ENCODE measurements at regions not wholly inside any gene's neighbourhood (a gene's known extent, or its start where the extent isn't known, plus 50 kb on each side); places are given as distances from the start of the nearest gene placed in this dataset.

GRCh38 chr14:29425705-29426482, 501.8 kb downstream of the PRKD1 start:
- TF ChIP-seq ISL1 (CRISPR knock-in tag; IDR thresholded peaks at IDR 0.05) (no peak), ZFP30 (CRISPR knock-in tag; IDR thresholded peaks at IDR 0.05) (no peak), ARNTL (CRISPR knock-in tag; IDR thresholded peaks at IDR 0.05; ENCODE audit: borderline replicate concordance, low read depth) (no peak), GLIS3 (CRISPR knock-in tag; IDR thresholded peaks at IDR 0.05) (no peak), TSHZ2 (CRISPR knock-in tag; IDR thresholded peaks at IDR 0.05) (no peak), TOX (CRISPR knock-in tag; IDR thresholded peaks at IDR 0.05; ENCODE audit: borderline replicate concordance) (no peak), PATZ1 (CRISPR knock-in tag; IDR thresholded peaks at IDR 0.05; ENCODE audit: borderline replicate concordance) (no peak), ZNF70 (CRISPR knock-in tag; IDR thresholded peaks at IDR 0.05) (no peak), PPARA (CRISPR knock-in tag; IDR thresholded peaks at IDR 0.05; ENCODE audit: borderline replicate concordance) (no peak)
- TF ChIP-seq, protein P1, sequence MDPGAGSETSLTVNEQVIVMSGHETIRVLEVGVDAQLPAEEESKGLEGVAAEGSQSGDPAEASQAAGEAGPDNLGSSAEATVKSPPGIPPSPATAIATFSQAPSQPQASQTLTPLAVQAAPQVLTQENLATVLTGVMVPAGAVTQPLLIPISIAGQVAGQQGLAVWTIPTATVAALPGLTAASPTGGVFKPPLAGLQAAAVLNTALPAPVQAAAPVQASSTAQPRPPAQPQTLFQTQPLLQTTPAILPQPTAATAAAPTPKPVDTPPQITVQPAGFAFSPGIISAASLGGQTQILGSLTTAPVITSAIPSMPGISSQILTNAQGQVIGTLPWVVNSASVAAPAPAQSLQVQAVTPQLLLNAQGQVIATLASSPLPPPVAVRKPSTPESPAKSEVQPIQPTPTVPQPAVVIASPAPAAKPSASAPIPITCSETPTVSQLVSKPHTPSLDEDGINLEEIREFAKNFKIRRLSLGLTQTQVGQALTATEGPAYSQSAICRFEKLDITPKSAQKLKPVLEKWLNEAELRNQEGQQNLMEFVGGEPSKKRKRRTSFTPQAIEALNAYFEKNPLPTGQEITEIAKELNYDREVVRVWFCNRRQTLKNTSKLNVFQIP (CRISPR knock-in tag; IDR thresholded peaks at IDR 0.05; ENCODE audit: borderline replicate concordance, low read depth), result no peak
- TF ChIP-seq, protein P2, sequence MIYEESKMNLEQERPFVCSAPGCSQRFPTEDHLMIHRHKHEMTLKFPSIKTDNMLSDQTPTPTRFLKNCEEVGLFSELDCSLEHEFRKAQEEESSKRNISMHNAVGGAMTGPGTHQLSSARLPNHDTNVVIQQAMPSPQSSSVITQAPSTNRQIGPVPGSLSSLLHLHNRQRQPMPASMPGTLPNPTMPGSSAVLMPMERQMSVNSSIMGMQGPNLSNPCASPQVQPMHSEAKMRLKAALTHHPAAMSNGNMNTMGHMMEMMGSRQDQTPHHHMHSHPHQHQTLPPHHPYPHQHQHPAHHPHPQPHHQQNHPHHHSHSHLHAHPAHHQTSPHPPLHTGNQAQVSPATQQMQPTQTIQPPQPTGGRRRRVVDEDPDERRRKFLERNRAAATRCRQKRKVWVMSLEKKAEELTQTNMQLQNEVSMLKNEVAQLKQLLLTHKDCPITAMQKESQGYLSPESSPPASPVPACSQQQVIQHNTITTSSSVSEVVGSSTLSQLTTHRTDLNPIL (CRISPR knock-in tag; IDR thresholded peaks at IDR 0.05; ENCODE audit: low read depth), result no peak
